WI38 (cell line): ENCODE measurements at regions not wholly inside any gene's neighbourhood (a gene's known extent, or its start where the extent isn't known, plus 50 kb on each side); places are given as distances from the start of the nearest gene placed in this dataset.

ENCODE experiments used
- H3K4me3 ChIP-seq: 2 replicates; pipeline ENCODE4 v1.5.1; 2011; ENCODE audit warnings: low read depth, mild to moderate bottlenecking, control low read depth, low read length
- TF ChIP-seq, protein P1 (sequence below): IDR thresholded peaks from 2 replicates; pipeline ENCODE4 v1.5.1; 2012; ENCODE audit warnings: low read depth, mild to moderate bottlenecking, control low read depth, low read length

- H3K4me3 ChIP-seq = no peak overlapping the region
- TF ChIP-seq, protein P1, sequence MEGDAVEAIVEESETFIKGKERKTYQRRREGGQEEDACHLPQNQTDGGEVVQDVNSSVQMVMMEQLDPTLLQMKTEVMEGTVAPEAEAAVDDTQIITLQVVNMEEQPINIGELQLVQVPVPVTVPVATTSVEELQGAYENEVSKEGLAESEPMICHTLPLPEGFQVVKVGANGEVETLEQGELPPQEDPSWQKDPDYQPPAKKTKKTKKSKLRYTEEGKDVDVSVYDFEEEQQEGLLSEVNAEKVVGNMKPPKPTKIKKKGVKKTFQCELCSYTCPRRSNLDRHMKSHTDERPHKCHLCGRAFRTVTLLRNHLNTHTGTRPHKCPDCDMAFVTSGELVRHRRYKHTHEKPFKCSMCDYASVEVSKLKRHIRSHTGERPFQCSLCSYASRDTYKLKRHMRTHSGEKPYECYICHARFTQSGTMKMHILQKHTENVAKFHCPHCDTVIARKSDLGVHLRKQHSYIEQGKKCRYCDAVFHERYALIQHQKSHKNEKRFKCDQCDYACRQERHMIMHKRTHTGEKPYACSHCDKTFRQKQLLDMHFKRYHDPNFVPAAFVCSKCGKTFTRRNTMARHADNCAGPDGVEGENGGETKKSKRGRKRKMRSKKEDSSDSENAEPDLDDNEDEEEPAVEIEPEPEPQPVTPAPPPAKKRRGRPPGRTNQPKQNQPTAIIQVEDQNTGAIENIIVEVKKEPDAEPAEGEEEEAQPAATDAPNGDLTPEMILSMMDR = no peak
Measured at GRCh38 chr16:27692576-27692975, 142.6 kb downstream of the KATNIP start.

- no peak overlapping the region for H3K4me3 ChIP-seq
- TF ChIP-seq, protein P1 = no peak
Measured at GRCh38 chr16:27695161-27695560, 145.2 kb downstream of the KATNIP start.

DNA sequence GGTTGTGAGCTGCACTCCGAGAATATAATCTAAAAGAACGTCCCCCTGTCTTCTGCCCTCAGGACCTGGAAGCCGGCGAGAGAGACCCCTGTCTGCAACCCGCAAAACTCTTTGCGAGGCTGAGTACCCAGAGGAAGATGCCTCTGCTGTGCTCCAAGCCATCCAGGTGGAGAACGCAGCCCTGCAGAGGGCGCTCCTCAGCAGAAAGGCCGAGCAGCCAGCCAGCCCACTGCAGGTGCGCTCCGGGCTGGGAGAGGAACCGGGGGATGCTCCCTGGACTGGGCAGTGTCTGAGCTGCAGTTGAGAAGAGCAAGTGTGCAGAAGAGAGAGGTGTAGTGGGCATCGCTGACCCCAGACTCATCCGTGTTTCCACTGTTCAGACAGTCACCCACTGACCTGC, 148.3 kb downstream of the KATNIP start:
- no peak overlapping the region for H3K4me3 ChIP-seq
- TF ChIP-seq, protein P1 = peak; percentile 28; the same call in 1 of the 2 replicates

GRCh38 chr16:27698746-27699145, 148.8 kb downstream of the KATNIP start:
- no peak overlapping the region for H3K4me3 ChIP-seq
- TF ChIP-seq, protein P1 = no peak

DNA sequence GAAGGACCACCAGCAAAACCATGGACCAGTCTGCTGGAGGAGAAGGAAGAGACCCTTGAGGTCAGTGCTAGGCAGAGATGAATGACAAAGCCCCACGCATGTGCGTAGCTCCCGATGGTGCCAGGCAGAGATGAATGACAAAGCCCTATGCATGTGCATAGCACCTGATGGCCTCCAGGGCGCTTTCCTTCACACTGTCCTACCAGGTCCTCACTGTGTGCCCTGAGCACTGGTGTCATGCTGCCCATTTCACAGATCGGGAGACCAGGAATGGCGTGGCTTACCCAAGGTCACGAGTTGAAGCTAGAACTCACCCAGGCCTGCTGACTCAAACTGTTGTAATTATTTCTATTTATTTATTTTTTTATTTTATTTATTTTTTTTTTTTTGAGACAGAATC, 149.6 kb downstream of the KATNIP start:
- TF ChIP-seq, protein P1 = no peak
- no peak overlapping the region for H3K4me3 ChIP-seq

- TF ChIP-seq, protein P1 = no peak
- H3K4me3 ChIP-seq = no peak overlapping the region
Measured at GRCh38 chr16:27700304-27700995, 150.5 kb downstream of the KATNIP start.

- TF ChIP-seq, protein P1 = no peak
- H3K4me3 ChIP-seq = no peak overlapping the region
Measured at GRCh38 chr16:27701381-27701780, 151.4 kb downstream of the KATNIP start.
